CD4-positive, CD25-positive, alpha-beta regulatory T cell (primary cell): ENCODE measurements at regions not wholly inside any gene's neighbourhood (a gene's known extent, or its start where the extent isn't known, plus 50 kb on each side); places are given as distances from the start of the nearest gene placed in this dataset.

Experiments used
- ATAC-seq, 2 donors: fragments of 150-1000 bp; cut with Tn5 transposase; one replicate each; pipeline ENCODE4 v1.10.0; 2021; ENCODE audit warnings: low read depth in 2 of 2, moderate number of reproducible peaks in 2 of 2, moderate library complexity in 1 of 2
- DNase-seq, 3 donors: peaks; one replicate each; pipeline versions ENCODE4 v3.0.0 to v3.0.0-alpha.2; 2012 to 2022; ENCODE audit warnings: mixed read lengths in 1 of 3
- H3K27ac ChIP-seq: one replicate; pipeline ENCODE4 v1.7.0; 2013; ENCODE audit warnings: mild to moderate bottlenecking, low read length; ENCODE audit not compliant: insufficient read depth, poor library complexity, severe bottlenecking
- H3K27me3 ChIP-seq: one replicate; pipeline ENCODE4 v1.7.0; 2013; ENCODE audit warnings: low read length; ENCODE audit not compliant: control insufficient read depth, insufficient read depth
- H3K36me3 ChIP-seq: one replicate; pipeline ENCODE4 v1.7.0; 2013; ENCODE audit warnings: mild to moderate bottlenecking, low read length, moderate library complexity; ENCODE audit not compliant: control insufficient read depth, insufficient read depth
- H3K4me1 ChIP-seq: 2 replicates; pipeline ENCODE4 v1.7.0; 2013; ENCODE audit warnings: mild to moderate bottlenecking, low read length; ENCODE audit not compliant: insufficient read depth, control insufficient read depth, poor library complexity, severe bottlenecking
- H3K4me3 ChIP-seq: one replicate; pipeline ENCODE4 v1.7.0; 2013; ENCODE audit warnings: low read depth, mild to moderate bottlenecking, low read length, moderate library complexity
- H3K9me3 ChIP-seq, 2 experiments: 1 replicate in 1 of 2; 2 replicates in 1 of 2; pipeline ENCODE4 v1.7.0; 2013; ENCODE audit warnings: low read length in 2 of 2, mild to moderate bottlenecking in 1 of 2, moderate library complexity in 1 of 2; ENCODE audit not compliant: control insufficient read depth in 2 of 2
- H3K27ac Mint-ChIP-seq, 3 donors: one replicate each; pipeline ENCODE4 v1.8.0; 2020 to 2022; ENCODE audit warnings: mild to moderate bottlenecking in 3 of 3, mixed read lengths in 3 of 3, moderate library complexity in 2 of 3
- H3K27me3 Mint-ChIP-seq: one replicate; pipeline ENCODE4 v1.8.0; 2022; ENCODE audit warnings: mild to moderate bottlenecking, mixed read lengths
- H3K36me3 Mint-ChIP-seq: one replicate; pipeline ENCODE4 v1.8.0; 2020; ENCODE audit warnings: mixed read lengths
- H3K4me1 Mint-ChIP-seq, 4 donors: one replicate each; pipeline ENCODE4 v1.8.0; 2020 to 2022; ENCODE audit warnings: mixed read lengths in 4 of 4, mild to moderate bottlenecking in 1 of 4
- H3K4me3 Mint-ChIP-seq, 4 donors: one replicate each; pipeline ENCODE4 v1.8.0; 2020 to 2022; ENCODE audit warnings: mild to moderate bottlenecking in 4 of 4, mixed read lengths in 4 of 4, moderate library complexity in 3 of 4
- H3K9me3 Mint-ChIP-seq, 7 donors: one replicate each; pipeline ENCODE4 v1.8.0; 2020 to 2022; ENCODE audit warnings: mixed read lengths in 7 of 7, mild to moderate bottlenecking in 3 of 7, moderate library complexity in 2 of 7

- Mint-ChIP-seq H3K36me3 (no peaks in the 10 kb centered on the region), H3K27ac (no peak overlapping the region), H3K27me3 (no peaks in the 10 kb centered on the region), H3K4me3 (no peak overlapping the region), H3K4me1 (no peaks in the 10 kb centered on the region), H3K9me3 (peaks cover 0 to 11% (median 2%) of the 10 kb centered on the region in 7 donors)
- Histone ChIP-seq H3K36me3 (no peaks in the 10 kb centered on the region), H3K27me3 (no peaks in the 10 kb centered on the region), H3K9me3 (no peaks in the 10 kb centered on the region), H3K4me3 (no peak overlapping the region), H3K4me1 (no peaks in the 10 kb centered on the region), H3K27ac (no peak overlapping the region)
- no peak for ATAC-seq
- no peak for DNase-seq
Measured at GRCh38 chr11:91160661-91161060, 937.8 kb upstream of the CHORDC1 start.

DNA sequence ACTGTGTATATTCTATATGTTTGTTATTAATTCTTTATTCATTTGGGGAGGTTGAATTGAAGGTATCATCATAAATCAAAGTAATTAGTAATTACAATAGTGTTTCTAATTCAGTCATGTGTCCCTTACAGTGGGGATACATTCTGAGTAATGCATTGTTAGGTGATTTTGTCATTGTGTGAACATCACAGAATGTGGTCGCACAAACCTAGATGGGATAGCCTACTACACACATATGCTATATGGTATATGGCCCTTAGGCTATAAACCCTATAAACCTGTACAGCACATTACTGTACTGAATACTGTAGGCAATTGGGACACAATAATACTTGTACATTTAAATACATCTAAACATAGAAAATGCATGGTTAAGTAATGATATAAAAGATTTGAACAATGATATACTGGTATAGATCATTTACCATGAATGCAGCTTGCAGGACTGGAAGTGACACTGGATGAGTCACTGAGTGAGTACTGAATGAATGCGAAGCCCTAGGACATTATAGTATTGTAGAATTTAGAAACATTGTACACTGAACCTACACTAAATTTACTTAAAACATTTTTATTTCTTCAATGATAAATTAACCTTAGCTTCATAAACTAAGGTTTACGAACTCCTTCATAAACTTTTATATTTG, 936.2 kb upstream of the CHORDC1 start:
- no peak overlapping the region for H3K4me3 Mint-ChIP-seq
- no peak overlapping the region for H3K4me3 ChIP-seq
- DNase-seq = no peak
- no peaks in the 10 kb centered on the region for H3K4me1 ChIP-seq
- no peaks in the 10 kb centered on the region for H3K36me3 ChIP-seq
- H3K4me1 Mint-ChIP-seq = no peaks in the 10 kb centered on the region
- H3K27me3 Mint-ChIP-seq = no peaks in the 10 kb centered on the region
- peaks cover 0 to 12% (median 2%) of the 10 kb centered on the region in 7 donors for H3K9me3 Mint-ChIP-seq
- no peaks in the 10 kb centered on the region for H3K36me3 Mint-ChIP-seq
- ATAC-seq = no peak
- H3K9me3 ChIP-seq = no peaks in the 10 kb centered on the region
- H3K27ac Mint-ChIP-seq = no peak overlapping the region
- no peaks in the 10 kb centered on the region for H3K27me3 ChIP-seq
- H3K27ac ChIP-seq = no peak overlapping the region

- Histone ChIP-seq H3K9me3 (no peaks in the 10 kb centered on the region), H3K27ac (no peak overlapping the region), H3K4me1 (no peaks in the 10 kb centered on the region), H3K27me3 (no peaks in the 10 kb centered on the region), H3K36me3 (no peaks in the 10 kb centered on the region), H3K4me3 (no peak overlapping the region)
- no peaks in the 10 kb centered on the region for H3K36me3 Mint-ChIP-seq
- ATAC-seq = no peak
- H3K27me3 Mint-ChIP-seq = no peaks in the 10 kb centered on the region
- peaks cover 0 to 13% (median 2%) of the 10 kb centered on the region in 7 donors for H3K9me3 Mint-ChIP-seq
- no peak overlapping the region for H3K27ac Mint-ChIP-seq
- no peak for DNase-seq
- no peaks in the 10 kb centered on the region for H3K4me1 Mint-ChIP-seq
- no peak overlapping the region for H3K4me3 Mint-ChIP-seq
Measured at GRCh38 chr11:91158297-91158696, 935.4 kb upstream of the CHORDC1 start.

- Histone ChIP-seq H3K4me3 (no peak overlapping the region), H3K27ac (no peak overlapping the region), H3K9me3 (peaks cover 0 to 11% of the 10 kb centered on the region in 2 experiments), H3K27me3 (no peaks in the 10 kb centered on the region), H3K36me3 (no peaks in the 10 kb centered on the region), H3K4me1 (no peaks in the 10 kb centered on the region)
- Mint-ChIP-seq H3K4me1 (no peaks in the 10 kb centered on the region), H3K9me3 (peaks cover 0 to 28% (median 7%) of the 10 kb centered on the region in 7 donors), H3K27me3 (no peaks in the 10 kb centered on the region), H3K27ac (no peak overlapping the region), H3K4me3 (no peak overlapping the region), H3K36me3 (no peaks in the 10 kb centered on the region)
- DNase-seq (no peak), ATAC-seq (no peak)
Measured at GRCh38 chr11:91156041-91156440, 933.2 kb upstream of the CHORDC1 start.

DNA sequence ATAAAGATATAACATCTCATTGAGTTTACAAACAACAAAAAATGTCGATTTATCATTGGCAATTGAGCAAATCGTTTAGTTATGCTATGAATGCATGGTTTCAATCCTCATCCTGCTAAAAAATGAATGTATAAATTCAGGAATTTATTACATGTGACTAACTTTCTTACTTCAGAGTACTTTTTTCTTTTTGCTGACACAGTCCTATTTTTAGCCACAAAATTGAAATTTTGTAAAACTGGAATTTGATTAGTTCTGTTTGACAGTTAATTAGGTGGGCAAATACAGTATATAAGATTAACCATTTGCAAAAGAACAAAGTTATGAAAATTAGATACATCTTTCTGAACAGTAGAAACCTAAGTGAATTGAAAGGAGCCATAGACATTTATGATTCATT, 925.0 kb upstream of the CHORDC1 start:
- H3K27ac ChIP-seq = no peak overlapping the region
- H3K9me3 ChIP-seq = peaks cover 0 to 9% of the 10 kb centered on the region in 2 experiments
- DNase-seq (no peak), ATAC-seq (no peak)
- Mint-ChIP-seq H3K4me3 (no peak overlapping the region), H3K36me3 (no peaks in the 10 kb centered on the region), H3K27me3 (no peaks in the 10 kb centered on the region), H3K9me3 (peaks cover 0 to 35% (median 7%) of the 10 kb centered on the region in 7 donors), H3K4me1 (no peaks in the 10 kb centered on the region), H3K27ac (no peak overlapping the region)
- H3K27me3 ChIP-seq = no peaks in the 10 kb centered on the region
- no peaks in the 10 kb centered on the region for H3K36me3 ChIP-seq
- H3K4me3 ChIP-seq = no peak overlapping the region
- H3K4me1 ChIP-seq = no peaks in the 10 kb centered on the region

DNA sequence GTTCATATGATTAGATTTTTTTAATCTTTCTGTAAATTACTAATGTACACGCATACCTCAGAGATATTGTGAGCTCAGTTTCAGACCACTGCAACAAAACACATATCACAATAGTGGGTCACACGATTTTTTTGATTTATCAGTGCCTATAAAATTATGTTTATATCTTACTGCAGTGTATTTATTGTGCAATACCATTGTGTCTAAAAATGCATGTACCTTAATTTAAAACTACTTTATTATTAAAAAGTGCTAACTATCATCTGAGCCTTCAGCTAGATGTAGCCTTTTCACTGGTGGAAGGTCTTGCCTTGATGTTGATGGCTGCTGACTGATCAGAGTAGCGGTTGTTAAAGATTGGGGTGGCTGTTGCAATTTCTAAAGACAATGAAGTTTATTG, 918.8 kb upstream of the CHORDC1 start:
- Mint-ChIP-seq H3K4me3 (no peak overlapping the region), H3K27ac (no peak overlapping the region), H3K9me3 (peaks cover 0 to 21% (median 5%) of the 10 kb centered on the region in 7 donors), H3K36me3 (no peaks in the 10 kb centered on the region), H3K27me3 (no peaks in the 10 kb centered on the region), H3K4me1 (no peaks in the 10 kb centered on the region)
- ATAC-seq (no peak), DNase-seq (no peak)
- no peaks in the 10 kb centered on the region for H3K9me3 ChIP-seq
- no peaks in the 10 kb centered on the region for H3K27me3 ChIP-seq
- no peaks in the 10 kb centered on the region for H3K36me3 ChIP-seq
- H3K27ac ChIP-seq = no peak overlapping the region
- H3K4me3 ChIP-seq = no peak overlapping the region
- H3K4me1 ChIP-seq = no peaks in the 10 kb centered on the region

GRCh38 chr11:91136631-91137030, 913.8 kb upstream of the CHORDC1 start:
- Histone ChIP-seq H3K27ac (no peak overlapping the region), H3K9me3 (no peaks in the 10 kb centered on the region)
- no peaks in the 10 kb centered on the region for H3K4me1 Mint-ChIP-seq

GRCh38 chr11:91133361-91133760, 910.5 kb upstream of the CHORDC1 start:
- H3K36me3 Mint-ChIP-seq = no peaks in the 10 kb centered on the region
- no peaks in the 10 kb centered on the region for H3K9me3 ChIP-seq
- no peak overlapping the region for H3K27ac Mint-ChIP-seq
- no peak overlapping the region for H3K4me3 ChIP-seq
- H3K4me3 Mint-ChIP-seq = no peak overlapping the region
- ATAC-seq (no peak), DNase-seq (no peak)
- H3K9me3 Mint-ChIP-seq = peaks cover 0 to 10% (median 5%) of the 10 kb centered on the region in 7 donors
- no peak overlapping the region for H3K27ac ChIP-seq
- H3K36me3 ChIP-seq = no peaks in the 10 kb centered on the region
- H3K27me3 Mint-ChIP-seq = no peaks in the 10 kb centered on the region
- no peaks in the 10 kb centered on the region for H3K4me1 ChIP-seq
- no peaks in the 10 kb centered on the region for H3K4me1 Mint-ChIP-seq
- no peaks in the 10 kb centered on the region for H3K27me3 ChIP-seq

More at GRCh38 chr11:91136631-91137030, 913.8 kb upstream of the CHORDC1 start:
- H3K36me3 ChIP-seq = no peaks in the 10 kb centered on the region
- ATAC-seq = no peak
- no peaks in the 10 kb centered on the region for H3K36me3 Mint-ChIP-seq
- no peak overlapping the region for H3K4me3 ChIP-seq
- DNase-seq = no peak
- H3K27me3 Mint-ChIP-seq = no peaks in the 10 kb centered on the region
- H3K27ac Mint-ChIP-seq = no peak overlapping the region
- no peaks in the 10 kb centered on the region for H3K27me3 ChIP-seq
- no peak overlapping the region for H3K4me3 Mint-ChIP-seq
- H3K4me1 ChIP-seq = no peaks in the 10 kb centered on the region
- peaks cover 0 to 8% (median 5%) of the 10 kb centered on the region in 7 donors for H3K9me3 Mint-ChIP-seq
